Mesenchymal stem cell (in vitro differentiated cells and primary cell): ENCODE measurements at regions not wholly inside any gene's neighbourhood (a gene's known extent, or its start where the extent isn't known, plus 50 kb on each side); places are given as distances from the start of the nearest gene placed in this dataset.

Experiments
- DNase-seq: peaks from one replicate; pipeline ENCODE4 v3.0.0-alpha.2; 2013
- H2AFZ ChIP-seq: one replicate; pipeline ENCODE4 v1.6.1; 2013; ENCODE audit warnings: low read depth, mild to moderate bottlenecking, control low read depth, inconsistent platforms, low read length, moderate library complexity
- H2AK5ac ChIP-seq: 2 replicates; pipeline ENCODE4 v1.6.1; 2013; ENCODE audit warnings: low read length, moderate library complexity, mild to moderate bottlenecking, inconsistent platforms; ENCODE audit not compliant: severe bottlenecking
- H2BK120ac ChIP-seq: one replicate; pipeline ENCODE4 v1.6.1; 2013; ENCODE audit warnings: low read depth, mild to moderate bottlenecking, inconsistent platforms, low read length, moderate library complexity
- H2BK12ac ChIP-seq, 2 experiments: one replicate each; pipeline ENCODE4 v1.6.1; 2013; ENCODE audit warnings: inconsistent platforms in 2 of 2, low read length in 2 of 2, mild to moderate bottlenecking in 2 of 2, moderate library complexity in 2 of 2, control low read depth in 1 of 2
- H2BK15ac ChIP-seq: one replicate; pipeline ENCODE4 v1.6.1; 2013; ENCODE audit warnings: mild to moderate bottlenecking, low read depth, inconsistent platforms; ENCODE audit not compliant: poor library complexity, severe bottlenecking
- H2BK5ac ChIP-seq: 2 replicates; pipeline ENCODE4 v1.6.1; 2013; ENCODE audit warnings: low read depth, mild to moderate bottlenecking, low read length, control low read depth, inconsistent platforms; ENCODE audit not compliant: poor library complexity, severe bottlenecking
- H3K14ac ChIP-seq, 2 experiments: one replicate each; pipeline ENCODE4 v1.6.1; 2013; ENCODE audit warnings: inconsistent platforms in 2 of 2, low read length in 2 of 2, control low read depth in 1 of 2, mild to moderate bottlenecking in 1 of 2, moderate library complexity in 1 of 2
- H3K18ac ChIP-seq, 2 experiments: one replicate each; pipeline ENCODE4 v1.6.1; 2013; ENCODE audit warnings: inconsistent platforms in 2 of 2, low read length in 2 of 2, control low read depth in 1 of 2, low read depth in 1 of 2, mild to moderate bottlenecking in 1 of 2
- H3K23ac ChIP-seq, 2 experiments: one replicate each; pipeline ENCODE4 v1.6.1; 2013; ENCODE audit warnings: inconsistent platforms in 2 of 2, low read length in 2 of 2, mild to moderate bottlenecking in 2 of 2, moderate library complexity in 2 of 2, control low read depth in 1 of 2
- H3K27ac ChIP-seq: 2 replicates; pipeline ENCODE4 v1.5.1; 2013; ENCODE audit warnings: mild to moderate bottlenecking, moderate library complexity, low read length, control low read depth, inconsistent platforms; ENCODE audit not compliant: poor library complexity, severe bottlenecking
- H3K27me3 ChIP-seq, 2 experiments: 2 replicates each; pipeline versions ENCODE4 v1.6.1 to v1.7.0; 2013; ENCODE audit warnings: low read length in 2 of 2, mild to moderate bottlenecking in 2 of 2, moderate library complexity in 2 of 2, control low read depth in 1 of 2, inconsistent platforms in 1 of 2; ENCODE audit not compliant: control insufficient read depth in 1 of 2, insufficient read depth in 1 of 2
- H3K36me3 ChIP-seq, 2 experiments: 2 replicates each; pipeline versions ENCODE4 v1.6.1 to v1.7.0; 2013; ENCODE audit warnings: low read length in 2 of 2, control low read depth in 1 of 2, inconsistent platforms in 1 of 2, low read depth in 1 of 2, mild to moderate bottlenecking in 1 of 2; ENCODE audit not compliant: insufficient read depth in 2 of 2, control insufficient read depth in 1 of 2
- H3K4ac ChIP-seq, 2 experiments: one replicate each; pipeline ENCODE4 v1.6.1; 2013; ENCODE audit warnings: inconsistent platforms in 2 of 2, low read length in 2 of 2, mild to moderate bottlenecking in 2 of 2, moderate library complexity in 2 of 2, control low read depth in 1 of 2, low read depth in 1 of 2
- H3K4me1 ChIP-seq: 2 replicates; pipeline ENCODE4 v1.6.1; 2013; ENCODE audit warnings: low read depth, low read length, control low read depth; ENCODE audit not compliant: control insufficient read depth, insufficient read depth
- H3K4me2 ChIP-seq: 2 replicates; pipeline ENCODE4 v1.6.1; 2013; ENCODE audit warnings: low read length, mild to moderate bottlenecking, inconsistent platforms; ENCODE audit not compliant: poor library complexity, severe bottlenecking
- H3K4me3 ChIP-seq, 2 experiments: 2 replicates each; pipeline versions ENCODE4 v1.5.1 to v1.7.0; 2013; ENCODE audit warnings: low read length in 2 of 2, mild to moderate bottlenecking in 2 of 2, control low read depth in 1 of 2, low read depth in 1 of 2; ENCODE audit not compliant: insufficient read depth in 1 of 2
- H3K79me1 ChIP-seq: replicated peaks from 2 replicates; pipeline ENCODE4 v1.6.1; 2013; ENCODE audit warnings: mild to moderate bottlenecking, control low read depth, low read length, inconsistent platforms; ENCODE audit not compliant: poor library complexity, severe bottlenecking
- H3K9ac ChIP-seq: 2 replicates; pipeline ENCODE4 v1.7.0; 2013; ENCODE audit warnings: mild to moderate bottlenecking, low read length, moderate library complexity
- H3K9me3 ChIP-seq: 2 replicates; pipeline ENCODE4 v1.7.0; 2013; ENCODE audit warnings: mild to moderate bottlenecking, low read length; ENCODE audit not compliant: control insufficient read depth
- H4K8ac ChIP-seq: one replicate; pipeline ENCODE4 v1.6.1; 2013; ENCODE audit warnings: inconsistent platforms, mild to moderate bottlenecking, low read length, moderate library complexity
- H4K91ac ChIP-seq: one replicate; pipeline ENCODE4 v1.6.1; 2013; ENCODE audit warnings: mild to moderate bottlenecking, low read length, inconsistent platforms
- whole genome bisulfite sequencing: methylation state at CpG from one replicate; pipeline ENCODE4 v1.1.7; 2013; ENCODE audit warnings: mixed read lengths; 5-methylcytosine and 5-hydroxymethylcytosine counted together

DNA sequence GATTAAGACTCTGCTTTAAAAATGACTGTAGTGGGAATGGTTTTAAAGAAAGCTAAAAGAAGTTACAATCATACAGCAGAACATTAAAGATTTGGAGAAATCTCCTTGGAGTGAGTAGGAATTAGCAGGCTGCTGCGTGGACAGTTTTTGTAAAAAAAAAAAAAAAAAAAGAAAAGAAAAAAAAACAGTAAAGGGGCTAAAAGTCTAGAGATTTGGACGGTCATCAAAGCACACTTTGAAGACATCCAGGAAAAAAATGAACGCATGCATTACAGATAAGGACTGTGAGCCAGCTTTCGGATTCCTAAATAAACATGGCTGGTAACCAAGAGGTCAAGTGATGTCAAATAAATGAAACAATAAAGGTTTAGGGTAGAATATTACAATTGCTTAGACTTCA, 1700.6 kb downstream of the PCDH9 start:
- H3K79me1 ChIP-seq = no peaks in the 10 kb centered on the region
- H3K4me2 ChIP-seq = no peak overlapping the region
- H2BK15ac ChIP-seq = no peak overlapping the region
- no peak overlapping the region for H3K9ac ChIP-seq
- no peak overlapping the region for H3K23ac ChIP-seq
- H4K8ac ChIP-seq = no peak overlapping the region
- no peak overlapping the region for H3K18ac ChIP-seq
- DNase-seq = no peak
- WGBS = 63% methylated on average over 4 of the region's 4 CpGs
- no peak overlapping the region for H2AK5ac ChIP-seq
- H2AFZ ChIP-seq = no peak overlapping the region
- H2BK5ac ChIP-seq = no peak overlapping the region
- H2BK120ac ChIP-seq = no peak overlapping the region
- H3K27me3 ChIP-seq = no peaks in the 10 kb centered on the region
- H3K27ac ChIP-seq = no peak overlapping the region
- H3K14ac ChIP-seq = no peak overlapping the region
- H4K91ac ChIP-seq = no peak overlapping the region
- no peak overlapping the region for H3K4me3 ChIP-seq
- peaks cover 4% of the 10 kb centered on the region for H3K9me3 ChIP-seq
- H3K4ac ChIP-seq = no peak overlapping the region
- H2BK12ac ChIP-seq = no peak overlapping the region
- no peaks in the 10 kb centered on the region for H3K4me1 ChIP-seq
- H3K36me3 ChIP-seq = no peaks in the 10 kb centered on the region

DNA sequence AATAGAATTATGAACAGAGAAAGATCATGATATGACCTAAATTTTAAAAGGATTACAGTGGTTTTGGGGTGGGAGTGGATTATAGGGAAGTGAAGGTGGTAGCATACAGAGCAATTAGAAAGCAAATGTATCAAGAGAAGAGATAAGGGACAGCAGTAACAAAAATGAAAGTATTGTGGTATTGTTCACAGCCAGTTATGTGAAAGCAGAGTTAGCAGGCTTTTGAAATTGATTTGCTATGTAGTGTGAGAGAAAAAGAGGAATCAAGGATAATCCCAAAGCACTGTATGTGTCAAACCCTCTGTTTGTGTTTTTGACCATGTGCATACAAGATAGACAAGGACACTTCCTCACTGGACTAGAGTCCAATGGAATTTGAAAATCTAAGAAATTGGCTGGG, 1721.4 kb downstream of the PCDH9 start:
- Histone ChIP-seq H4K8ac (no peak overlapping the region), H3K27ac (no peak overlapping the region), H2AK5ac (no peak overlapping the region), H3K27me3 (no peaks in the 10 kb centered on the region), H3K79me1 (no peaks in the 10 kb centered on the region), H3K36me3 (no peaks in the 10 kb centered on the region), H3K23ac (no peak overlapping the region), H3K4me3 (no peak overlapping the region), H3K4me1 (no peaks in the 10 kb centered on the region), H3K4me2 (no peak overlapping the region), H4K91ac (no peak overlapping the region), H3K4ac (no peak overlapping the region), H2BK12ac (no peak overlapping the region), H3K9me3 (peaks cover 13% of the 10 kb centered on the region), H3K14ac (no peak overlapping the region), H2AFZ (no peak overlapping the region), H3K9ac (no peak overlapping the region), H2BK5ac (no peak overlapping the region), H2BK15ac (no peak overlapping the region), H2BK120ac (no peak overlapping the region), H3K18ac (no peak overlapping the region)
- DNase-seq = no peak

DNA sequence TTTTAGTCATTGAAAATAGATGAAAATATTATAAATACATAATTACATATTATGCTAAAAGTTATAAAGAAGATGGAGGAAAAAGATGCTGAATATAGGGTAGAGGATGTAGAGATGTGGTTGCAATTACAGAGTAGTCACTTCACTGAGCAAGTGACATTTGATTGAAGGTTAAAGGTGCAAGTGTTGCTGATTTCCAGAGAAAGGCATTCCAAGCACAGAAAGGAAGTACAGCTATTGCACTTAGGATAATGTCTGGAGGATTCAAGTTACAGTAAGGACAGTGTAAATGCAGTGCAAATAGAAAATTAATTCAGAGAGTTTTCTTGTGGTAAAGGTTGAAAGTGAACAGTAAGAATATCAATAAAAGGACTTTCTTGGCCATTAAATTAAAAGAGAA, 1721.8 kb downstream of the PCDH9 start:
- no peak overlapping the region for H2BK120ac ChIP-seq
- no peak overlapping the region for H3K4me3 ChIP-seq
- no peaks in the 10 kb centered on the region for H3K27me3 ChIP-seq
- H3K4me2 ChIP-seq = no peak overlapping the region
- H3K18ac ChIP-seq = no peak overlapping the region
- H3K9ac ChIP-seq = no peak overlapping the region
- H3K36me3 ChIP-seq = no peaks in the 10 kb centered on the region
- no peak for DNase-seq
- no peak overlapping the region for H2BK15ac ChIP-seq
- H2AK5ac ChIP-seq = no peak overlapping the region
- H3K14ac ChIP-seq = no peak overlapping the region
- no peaks in the 10 kb centered on the region for H3K79me1 ChIP-seq
- no peak overlapping the region for H3K27ac ChIP-seq
- no peaks in the 10 kb centered on the region for H3K4me1 ChIP-seq
- peaks cover 13% of the 10 kb centered on the region for H3K9me3 ChIP-seq
- H2AFZ ChIP-seq = no peak overlapping the region
- no peak overlapping the region for H4K91ac ChIP-seq
- H2BK12ac ChIP-seq = no peak overlapping the region
- H4K8ac ChIP-seq = no peak overlapping the region
- no peak overlapping the region for H2BK5ac ChIP-seq
- no peak overlapping the region for H3K23ac ChIP-seq
- no peak overlapping the region for H3K4ac ChIP-seq

DNA sequence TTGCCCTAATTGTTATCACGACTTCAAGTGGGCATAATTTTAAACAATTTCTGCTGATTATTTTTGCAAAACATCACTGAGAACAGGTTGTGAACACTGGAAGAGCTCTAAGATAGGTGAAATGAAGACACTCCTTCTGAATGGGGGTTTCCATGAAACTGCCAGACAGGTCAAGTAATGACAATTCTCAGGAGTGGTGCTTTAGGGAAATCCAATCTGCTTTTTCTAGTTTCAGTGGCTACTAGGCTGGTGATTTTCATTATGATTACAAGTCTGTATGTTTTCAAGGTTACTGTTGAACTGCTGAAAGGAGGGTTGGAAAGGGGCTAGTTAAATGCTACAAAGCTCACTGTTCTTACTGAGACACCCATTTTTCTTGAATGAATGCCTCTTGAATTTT, 1724.2 kb downstream of the PCDH9 start:
- Histone ChIP-seq H3K79me1 (no peaks in the 10 kb centered on the region), H3K4me2 (no peak overlapping the region), H2BK15ac (no peak overlapping the region), H3K4me3 (no peak overlapping the region), H2BK5ac (no peak overlapping the region), H2BK120ac (no peak overlapping the region), H4K91ac (no peak overlapping the region), H2AK5ac (no peak overlapping the region), H3K27ac (no peak overlapping the region), H3K27me3 (no peaks in the 10 kb centered on the region), H3K9me3 (peaks cover 13% of the 10 kb centered on the region), H4K8ac (no peak overlapping the region), H2AFZ (no peak overlapping the region), H3K18ac (no peak overlapping the region), H2BK12ac (no peak overlapping the region), H3K36me3 (no peaks in the 10 kb centered on the region), H3K23ac (no peak overlapping the region), H3K4me1 (no peaks in the 10 kb centered on the region), H3K9ac (no peak overlapping the region), H3K14ac (no peak overlapping the region), H3K4ac (no peak overlapping the region)
- 100% methylated on average over 1 of the region's 1 CpG for WGBS
- DNase-seq = no peak
